Psoas muscle (tissue), 7 donors: ENCODE measurements at regions not wholly inside any gene's neighbourhood (a gene's known extent, or its start where the extent isn't known, plus 50 kb on each side); places are given as distances from the start of the nearest gene placed in this dataset.

ENCODE experiments used
- ATAC-seq, 4 donors: fragments of 200-7000 bp; cut with Tn5 transposase; one replicate each; pipeline ENCODE4 v1.9.1; 2020; ENCODE audit warnings: moderate library complexity in 3 of 4, mild to moderate bottlenecking in 2 of 4
- DNase-seq, 2 donors: peaks; one replicate each; pipeline ENCODE4 v3.0.0-alpha.2; 2020
- H3K27ac ChIP-seq: fragments of 200-600 bp; one replicate; pipeline ENCODE4 v1.8.0; 2022
- H3K27me3 ChIP-seq, 3 donors: fragments of 200-600 bp in 1 of 3; one replicate each; pipeline versions ENCODE4 v1.6.1 to v1.8.0; 2013 to 2022; ENCODE audit warnings: low read length in 2 of 3, mild to moderate bottlenecking in 2 of 3, moderate library complexity in 1 of 3; ENCODE audit not compliant: insufficient read depth in 3 of 3
- H3K36me3 ChIP-seq, 2 donors: fragments of 200-600 bp in 1 of 2; one replicate each; pipeline versions ENCODE4 v1.6.1 to v1.8.0; 2013 to 2022; ENCODE audit warnings: low read depth in 1 of 2, mild to moderate bottlenecking in 1 of 2, moderate library complexity in 1 of 2; ENCODE audit not compliant: insufficient read depth in 1 of 2
- H3K4me1 ChIP-seq: fragments of 200-600 bp; one replicate; pipeline ENCODE4 v1.8.0; 2022
- H3K4me3 ChIP-seq: fragments of 200-600 bp; one replicate; pipeline ENCODE4 v1.8.0; 2022; ENCODE audit warnings: mild to moderate bottlenecking
- H3K9me3 ChIP-seq: fragments of 200-600 bp; one replicate; pipeline ENCODE4 v1.8.0; 2022
- CTCF ChIP-seq: fragments of 200-600 bp; IDR thresholded peaks from one replicate; pipeline ENCODE4 v1.8.0; 2022; ENCODE audit warnings: antibody characterized with exemption
- WGBS, 3 donors: extraction: QIAGEN DNeasy Blood & Tissue Kit; methylation state at CpG; one replicate each; pipeline versions ENCODE4 v1.1.6 to v1.1.7; 2013; 5-methylcytosine and 5-hydroxymethylcytosine counted together
- intact Hi-C, 2 donors: fragments of 100-400 bp; cut with DNase I; formaldehyde crosslinking; loops; one replicate each; pipeline versions ENCODE4 v1.11.0 to v1.14.2; 2022
- donor health status: healthy with polysubstance abuse.
- donor health status: DM: no; HTN: no; CAD: no; lungs with moderate emphysema.
- donor health status: Bipolar disorder and iron deficiency.
- donor health status: healthy.
- donor health status: DM: yes; HTN: yes; CAD: no.
- donor health status: DM: no; HTN: no; CAD: no.
- donor health status: DM: yes; HTN: yes; CAD: no.

- TF ChIP-seq CTCF, result no peak
- no peak for ATAC-seq
- no peak overlapping the region for H3K4me3 ChIP-seq
- no peak for DNase-seq
- no peak overlapping the region for H3K27ac ChIP-seq
- no peaks in the 10 kb centered on the region for H3K36me3 ChIP-seq
- no peaks in the 10 kb centered on the region for H3K4me1 ChIP-seq
- 24 to 33% (median 25%) methylated on average over 1 of the region's 1 CpG for WGBS, 3 donors
- H3K9me3 ChIP-seq, result no peaks in the 10 kb centered on the region
- intact Hi-C loops, result no loop called here
- no peaks in the 10 kb centered on the region for H3K27me3 ChIP-seq
Observed at GRCh38 chr13:79833991-79834390, 353.0 kb downstream of the NDFIP2 start.

GRCh38 chr13:79831556-79831955, 350.6 kb downstream of the NDFIP2 start:
- no peak for ATAC-seq
- no peak overlapping the region for H3K27ac ChIP-seq
- 66 to 90% (median 67%) methylated on average over 3 of the region's 3 CpGs for WGBS, 3 donors

GRCh38 chr13:79830945-79831344, 350.0 kb downstream of the NDFIP2 start:
- Histone ChIP-seq H3K27ac (no peak overlapping the region), H3K9me3 (no peaks in the 10 kb centered on the region), H3K4me1 (no peaks in the 10 kb centered on the region), H3K36me3 (no peaks in the 10 kb centered on the region), H3K4me3 (no peak overlapping the region), H3K27me3 (no peaks in the 10 kb centered on the region)
- DNase-seq (no peak), ATAC-seq (no peak)
- intact Hi-C loops, result no loop called here
- TF ChIP-seq CTCF, result no peak
- WGBS, 3 donors, result 73 to 76% (median 74%) methylated on average over 3 of the region's 3 CpGs

More at GRCh38 chr13:79831556-79831955, 350.6 kb downstream of the NDFIP2 start:
- intact Hi-C loops, result no loop called here
- DNase-seq, result no peak
- TF ChIP-seq CTCF, result no peak
- Histone ChIP-seq H3K9me3 (no peaks in the 10 kb centered on the region), H3K4me1 (no peaks in the 10 kb centered on the region), H3K27me3 (no peaks in the 10 kb centered on the region), H3K36me3 (no peaks in the 10 kb centered on the region), H3K4me3 (no peak overlapping the region)

GRCh38 chr13:79830426-79830825, 349.5 kb downstream of the NDFIP2 start:
- H3K9me3 ChIP-seq, result no peaks in the 10 kb centered on the region
- no peaks in the 10 kb centered on the region for H3K27me3 ChIP-seq
- no peak overlapping the region for H3K4me3 ChIP-seq
- DNase-seq (no peak), ATAC-seq (no peak)
- no peak overlapping the region for H3K27ac ChIP-seq
- intact Hi-C loops, result no loop called here
- no peaks in the 10 kb centered on the region for H3K4me1 ChIP-seq
- 65 to 82% (median 81%) methylated on average over 2 of the region's 2 CpGs for WGBS, 3 donors
- no peaks in the 10 kb centered on the region for H3K36me3 ChIP-seq
- TF ChIP-seq CTCF, result no peak

GRCh38 chr13:79829880-79830279, 348.9 kb downstream of the NDFIP2 start:
- no peak overlapping the region for H3K27ac ChIP-seq
- H3K9me3 ChIP-seq, result no peaks in the 10 kb centered on the region
- 71 to 79% (median 76%) methylated on average over 2 of the region's 2 CpGs for WGBS, 3 donors
- H3K27me3 ChIP-seq, result no peaks in the 10 kb centered on the region
- no peaks in the 10 kb centered on the region for H3K4me1 ChIP-seq
- intact Hi-C loops, result no loop called here
- no peaks in the 10 kb centered on the region for H3K36me3 ChIP-seq
- H3K4me3 ChIP-seq, result no peak overlapping the region
- no peak for ATAC-seq
- DNase-seq, result no peak
- TF ChIP-seq CTCF, result no peak
